ENCODE measurements at regions not wholly inside any gene's neighbourhood (a gene's known extent, or its start where the extent isn't known, plus 50 kb on each side); places are given as distances from the start of the nearest gene placed in this dataset.
A peak's percentile ranks its signal among the peaks of the same experiment; 100 is the strongest.
"Not testable (repeated sequence)": the region's sequence is repeated elsewhere in the genome, so short reads cannot be mapped to it uniquely, and the experiment has no call there.

GRCh38 chr2:113342650-113343049, 63.9 kb upstream of the PAX8 start:
- ChIA-PET CTCF (no interaction called here), POLR2A (no interaction called here)
- DNase-seq (ENCODE audit: low read depth, low spot score), result no peak
- H3K4me3 ChIP-seq (ENCODE audit: low read depth, low read length), result no peak overlapping the region
- TF ChIP-seq, protein P1, sequence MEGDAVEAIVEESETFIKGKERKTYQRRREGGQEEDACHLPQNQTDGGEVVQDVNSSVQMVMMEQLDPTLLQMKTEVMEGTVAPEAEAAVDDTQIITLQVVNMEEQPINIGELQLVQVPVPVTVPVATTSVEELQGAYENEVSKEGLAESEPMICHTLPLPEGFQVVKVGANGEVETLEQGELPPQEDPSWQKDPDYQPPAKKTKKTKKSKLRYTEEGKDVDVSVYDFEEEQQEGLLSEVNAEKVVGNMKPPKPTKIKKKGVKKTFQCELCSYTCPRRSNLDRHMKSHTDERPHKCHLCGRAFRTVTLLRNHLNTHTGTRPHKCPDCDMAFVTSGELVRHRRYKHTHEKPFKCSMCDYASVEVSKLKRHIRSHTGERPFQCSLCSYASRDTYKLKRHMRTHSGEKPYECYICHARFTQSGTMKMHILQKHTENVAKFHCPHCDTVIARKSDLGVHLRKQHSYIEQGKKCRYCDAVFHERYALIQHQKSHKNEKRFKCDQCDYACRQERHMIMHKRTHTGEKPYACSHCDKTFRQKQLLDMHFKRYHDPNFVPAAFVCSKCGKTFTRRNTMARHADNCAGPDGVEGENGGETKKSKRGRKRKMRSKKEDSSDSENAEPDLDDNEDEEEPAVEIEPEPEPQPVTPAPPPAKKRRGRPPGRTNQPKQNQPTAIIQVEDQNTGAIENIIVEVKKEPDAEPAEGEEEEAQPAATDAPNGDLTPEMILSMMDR (IDR thresholded peaks at IDR 0.05; ENCODE audit: insufficient read depth, low read length, missing control alignments), result no peak

DNA sequence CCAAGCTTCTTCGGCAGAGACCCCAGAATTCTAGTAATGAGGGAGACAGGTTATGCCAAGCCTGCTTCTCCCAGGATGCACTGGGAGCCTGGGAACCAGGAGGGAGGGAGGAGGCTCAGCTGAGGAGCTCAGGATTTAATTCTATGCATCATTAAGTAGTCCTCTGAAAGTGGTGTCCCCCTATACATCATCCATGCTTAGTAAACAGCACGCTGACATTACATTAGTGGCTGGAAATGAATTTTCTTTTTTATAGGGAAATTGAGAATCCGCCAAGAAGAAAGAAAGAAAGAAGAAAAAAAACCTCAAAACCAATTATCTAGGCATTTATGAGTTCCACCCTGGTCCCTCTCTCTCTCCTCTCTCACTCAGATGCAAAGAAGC, 63.1 kb upstream of the PAX8 start:
- CTCF ChIA-PET, POLR2A ChIA-PET: not testable (repeated sequence)

GRCh38 chr2:113341191-113341869, 62.6 kb upstream of the PAX8 start:
- H3K4me3 ChIP-seq (ENCODE audit: low read depth, low read length), result no peak overlapping the region
- ChIA-PET POLR2A (no interaction called here), CTCF (no interaction called here)
- DNase-seq (ENCODE audit: low read depth, low spot score), result no peak
- TF ChIP-seq, protein P1 (IDR thresholded peaks at IDR 0.05; ENCODE audit: insufficient read depth, low read length, missing control alignments), result no peak

More for the DNA sequence above, 63.1 kb upstream of the PAX8 start:
- DNase-seq (ENCODE audit: low read depth, low spot score); H3K4me3 ChIP-seq (ENCODE audit: low read depth, low read length): not testable (repeated sequence)

GRCh38 chr2:113337809-113338208, 59.1 kb upstream of the PAX8 start:
- TF ChIP-seq, protein P1 (IDR thresholded peaks at IDR 0.05; ENCODE audit: insufficient read depth, low read length, missing control alignments), result no peak
- CTCF ChIA-PET, result interaction anchor here (1.3 to 1.9 kb wide), 3 partner anchors 89 to 139 kb away, joined by 4 to 9 read pairs (median 5); no protein-coding TSS in a partner anchor
- POLR2A ChIA-PET, result no interaction called here
- no peak overlapping the region for H3K4me3 ChIP-seq (ENCODE audit: low read depth, low read length)
- no peak for DNase-seq (ENCODE audit: low read depth, low spot score)

DNA sequence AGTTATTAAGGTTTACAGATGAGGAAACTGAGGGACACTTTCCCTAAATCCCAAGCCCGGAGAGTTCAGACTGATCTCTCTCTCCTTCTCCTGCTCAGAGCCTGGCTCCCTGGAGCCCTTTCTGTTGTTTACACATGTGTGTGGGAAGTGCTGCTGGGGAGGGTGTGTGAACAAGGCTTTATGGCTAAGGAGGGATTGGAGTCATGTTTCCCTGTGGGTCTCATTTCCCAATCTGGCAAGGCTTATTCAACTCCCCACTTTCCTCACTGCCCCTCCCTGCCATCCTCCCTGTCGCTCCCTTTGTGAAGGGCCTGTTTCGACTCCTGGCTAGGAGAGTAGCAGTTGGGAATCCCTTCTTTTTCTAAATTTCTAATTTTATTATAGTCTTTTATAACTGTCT, 57.3 kb upstream of the PAX8 start:
- CTCF ChIA-PET, result interaction anchor here (1.1 to 1.2 kb wide), 2 partner anchors 22 to 88 kb away, joined by 3 read pairs; no protein-coding TSS in a partner anchor
- POLR2A ChIA-PET; DNase-seq (ENCODE audit: low read depth, low spot score); H3K4me3 ChIP-seq (ENCODE audit: low read depth, low read length): not testable (repeated sequence)

DNA sequence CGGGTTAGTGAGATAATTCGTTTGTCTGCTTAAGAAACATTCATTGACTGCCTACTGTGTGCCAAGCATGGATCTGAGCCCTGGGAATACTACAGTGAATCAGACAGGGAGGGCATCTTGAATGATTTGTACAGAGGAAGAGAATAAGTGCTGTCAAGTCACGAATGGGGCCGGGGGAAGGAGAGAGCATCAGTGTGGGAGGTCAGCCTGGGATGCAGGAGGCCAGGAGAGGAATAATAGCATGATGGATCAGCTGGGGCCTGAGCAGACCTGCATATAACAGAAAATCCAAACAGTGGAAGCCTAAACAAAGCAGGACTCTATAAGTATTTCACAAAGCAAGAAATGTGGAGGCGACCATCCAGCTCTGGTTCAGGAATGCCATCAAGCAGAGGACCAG, 55.4 kb upstream of the PAX8 start:
- POLR2A ChIA-PET, result no interaction called here
- CTCF ChIA-PET, result no interaction called here

GRCh38 chr2:113333735-113334134, 55.0 kb upstream of the PAX8 start:
- H3K4me3 ChIP-seq (ENCODE audit: low read depth, low read length); CTCF ChIA-PET; DNase-seq (ENCODE audit: low read depth, low spot score); POLR2A ChIA-PET: not testable (repeated sequence)

More for the DNA sequence above, 55.4 kb upstream of the PAX8 start:
- DNase-seq (ENCODE audit: low read depth, low spot score), result no peak
- TF ChIP-seq, protein P1 (IDR thresholded peaks at IDR 0.05; ENCODE audit: insufficient read depth, low read length, missing control alignments), result no peak
- no peak overlapping the region for H3K4me3 ChIP-seq (ENCODE audit: low read depth, low read length)

- POLR2A ChIA-PET; H3K4me3 ChIP-seq (ENCODE audit: low read depth, low read length); DNase-seq (ENCODE audit: low read depth, low spot score): not testable (repeated sequence)
- CTCF ChIA-PET, result interaction anchor here (1.1 kb wide), 1 partner anchor 82 kb away, joined by 3 read pairs; no protein-coding TSS in a partner anchor
Observed at GRCh38 chr2:113330060-113330767, 51.5 kb upstream of the PAX8 start.

GRCh38 chr2:113328973-113329372, 50.3 kb upstream of the PAX8 start:
- POLR2A ChIA-PET, result interaction anchor here (0.7 kb wide), 1 partner anchor 45 kb away, joined by 3 read pairs; no protein-coding TSS in a partner anchor
- DNase-seq (ENCODE audit: low read depth, low spot score), result peak; percentile 34
- CTCF ChIA-PET, result interaction anchor here (1.1 kb wide), 1 partner anchor 80 kb away, joined by 3 read pairs; no protein-coding TSS in a partner anchor
- not testable (repeated sequence) for H3K4me3 ChIP-seq (ENCODE audit: low read depth, low read length)

GRCh38 chr2:113328572-113328971, 49.9 kb upstream of the PAX8 start:
- CTCF ChIA-PET, result not testable (repeated sequence)

More at GRCh38 chr2:113328572-113328971, 49.9 kb upstream of the PAX8 start:
- not testable (repeated sequence) for H3K4me3 ChIP-seq (ENCODE audit: low read depth, low read length); DNase-seq (ENCODE audit: low read depth, low spot score)
- POLR2A ChIA-PET, result interaction anchor here (0.7 kb wide), 1 partner anchor 45 kb away, joined by 3 read pairs; no protein-coding TSS in a partner anchor
